NCI-H2227 treated with DMSO at 0.1 percent for 48 hours (cell line): ENCODE measurements at regions not wholly inside any gene's neighbourhood (a gene's known extent, or its start where the extent isn't known, plus 50 kb on each side); places are given as distances from the start of the nearest gene placed in this dataset.
"Not testable (repeated sequence)": the region's sequence is repeated elsewhere in the genome, so short reads cannot be mapped to it uniquely, and the experiment has no call there.

Source experiments
- DNase-seq: peaks from one replicate; lab custom pipeline; 2025; lab: John Stamatoyannopoulos, UW

DNA sequence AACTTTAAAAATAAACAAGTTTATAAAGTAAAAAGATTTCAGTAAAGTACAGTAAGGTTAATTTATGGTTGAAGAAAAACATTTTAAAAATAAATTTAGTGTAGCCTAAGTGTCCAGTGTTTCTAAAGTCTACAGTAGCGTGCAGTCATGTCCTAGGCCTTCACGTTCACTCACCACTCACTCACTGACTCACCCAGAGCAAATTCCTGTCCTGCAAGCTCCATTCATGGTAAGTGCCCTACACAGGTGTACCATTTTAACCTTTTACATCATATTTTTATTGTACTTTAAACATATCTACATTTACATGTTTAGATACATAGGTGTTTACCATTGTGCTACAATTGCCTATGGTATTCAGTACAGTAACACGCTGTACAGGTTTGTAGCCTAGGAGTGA, 81.4 kb downstream of the PRL start:
- DNase-seq, result not testable (repeated sequence)

GRCh38 chr6:22218410-22218809, 78.4 kb downstream of the PRL start:
- no peak for DNase-seq

GRCh38 chr6:22219925-22220324, 76.9 kb downstream of the PRL start:
- DNase-seq, result no peak

DNA sequence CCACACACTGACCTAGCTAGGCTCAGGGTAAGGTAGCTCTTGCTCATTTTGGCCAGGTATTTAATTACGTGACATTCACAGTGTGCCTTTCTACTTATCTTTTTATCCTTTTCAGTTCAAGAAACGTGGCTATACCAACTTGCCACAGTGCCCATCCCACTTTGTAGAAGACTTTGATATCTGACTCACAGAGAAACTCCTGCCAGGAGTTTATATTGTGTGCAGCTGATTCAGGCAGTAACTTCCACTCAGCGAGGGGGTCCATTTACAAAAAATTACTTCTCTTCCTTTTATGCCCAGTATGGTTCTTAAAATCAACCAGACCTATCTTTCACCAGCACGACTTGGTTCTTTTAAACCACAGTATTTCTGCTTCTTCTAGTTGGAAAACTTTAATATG, 75.6 kb downstream of the PRL start:
- DNase-seq, result no peak

DNA sequence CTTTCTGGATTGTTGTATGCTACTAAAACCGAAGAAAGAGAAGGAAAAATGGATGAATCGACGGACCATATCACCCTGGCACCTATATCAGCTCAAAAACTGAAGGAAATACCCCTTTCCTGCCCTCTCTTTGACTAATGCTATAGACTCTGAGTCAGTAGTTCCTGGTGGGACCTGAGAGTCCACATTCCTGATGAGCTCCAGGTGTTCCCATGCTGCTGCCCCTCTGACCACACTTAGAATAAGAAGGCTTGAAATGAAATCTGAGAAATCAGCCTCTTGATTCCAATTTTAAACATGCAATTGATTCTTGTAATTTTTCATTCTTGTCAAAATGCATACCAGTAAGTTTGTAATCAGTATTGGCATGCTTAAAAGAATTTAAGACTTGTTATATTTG, 75.2 kb downstream of the PRL start:
- DNase-seq, result no peak

GRCh38 chr6:22222469-22222868, 74.4 kb downstream of the PRL start:
- DNase-seq, result no peak

GRCh38 chr6:22227824-22228610, 68.8 kb downstream of the PRL start:
- DNase-seq, result no peak

DNA sequence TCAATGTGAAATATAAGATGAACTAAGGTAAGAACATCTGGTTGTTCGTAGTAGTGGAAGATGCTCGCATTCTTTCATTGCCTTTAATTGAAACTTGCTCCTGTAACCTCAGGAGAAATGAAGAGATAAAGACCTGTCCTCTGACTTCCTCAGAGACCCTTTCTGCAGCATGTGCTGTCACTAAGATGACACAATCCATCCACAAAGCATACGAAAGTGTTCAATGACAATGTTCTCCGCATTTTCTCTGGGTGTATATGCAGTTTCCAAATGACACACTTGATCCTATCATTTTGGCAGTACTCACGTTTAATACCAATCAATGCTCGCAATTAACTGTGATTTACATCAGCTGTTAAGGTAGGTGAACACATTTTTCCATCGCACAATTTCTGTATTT, 65.8 kb downstream of the PRL start:
- DNase-seq, result no peak

DNA sequence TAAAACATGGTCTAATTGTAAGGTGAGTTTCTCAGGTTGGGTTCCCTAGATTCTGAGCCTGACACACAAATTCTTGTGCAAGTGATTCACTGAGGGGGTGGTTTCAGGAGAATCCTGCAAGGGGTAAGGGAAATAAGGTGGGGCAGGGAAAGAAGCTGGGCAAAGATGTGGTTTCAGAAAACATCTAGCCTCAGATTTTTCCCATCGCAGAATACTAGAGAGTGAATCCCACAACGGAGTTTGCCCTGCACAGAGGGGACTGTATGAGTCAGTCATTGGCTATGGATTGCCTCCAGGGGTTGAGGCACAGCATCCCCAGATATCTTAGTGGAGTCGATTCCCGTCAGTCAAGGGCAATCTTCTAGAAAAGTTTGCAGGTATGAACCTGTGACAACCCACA, 65.2 kb downstream of the PRL start:
- no peak for DNase-seq

GRCh38 chr6:22236626-22237414, 60.0 kb downstream of the PRL start:
- no peak for DNase-seq
